ENCODE measurements at regions not wholly inside any gene's neighbourhood (a gene's known extent, or its start where the extent isn't known, plus 50 kb on each side); places are given as distances from the start of the nearest gene placed in this dataset.

DNA sequence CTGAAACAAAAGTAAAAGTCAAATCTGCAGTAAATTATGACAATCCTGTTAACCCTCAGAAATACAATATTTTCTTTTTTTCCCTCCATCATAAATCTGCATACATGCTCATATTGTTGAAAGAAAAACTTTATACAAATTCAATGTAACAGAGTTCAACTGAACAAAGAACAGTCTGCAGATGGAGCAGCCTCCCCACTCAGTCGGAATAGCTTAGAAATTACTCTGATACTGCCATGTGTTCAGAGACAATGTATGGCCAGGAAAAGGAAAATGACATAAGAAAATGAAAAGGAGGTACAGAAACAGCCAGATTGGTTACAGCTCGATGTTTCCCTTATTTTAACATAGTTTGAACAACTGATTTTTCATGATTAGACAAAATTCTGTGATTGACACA is 651.9 kb upstream of the COBL start:
- TF ChIP-seq, protein P1, sequence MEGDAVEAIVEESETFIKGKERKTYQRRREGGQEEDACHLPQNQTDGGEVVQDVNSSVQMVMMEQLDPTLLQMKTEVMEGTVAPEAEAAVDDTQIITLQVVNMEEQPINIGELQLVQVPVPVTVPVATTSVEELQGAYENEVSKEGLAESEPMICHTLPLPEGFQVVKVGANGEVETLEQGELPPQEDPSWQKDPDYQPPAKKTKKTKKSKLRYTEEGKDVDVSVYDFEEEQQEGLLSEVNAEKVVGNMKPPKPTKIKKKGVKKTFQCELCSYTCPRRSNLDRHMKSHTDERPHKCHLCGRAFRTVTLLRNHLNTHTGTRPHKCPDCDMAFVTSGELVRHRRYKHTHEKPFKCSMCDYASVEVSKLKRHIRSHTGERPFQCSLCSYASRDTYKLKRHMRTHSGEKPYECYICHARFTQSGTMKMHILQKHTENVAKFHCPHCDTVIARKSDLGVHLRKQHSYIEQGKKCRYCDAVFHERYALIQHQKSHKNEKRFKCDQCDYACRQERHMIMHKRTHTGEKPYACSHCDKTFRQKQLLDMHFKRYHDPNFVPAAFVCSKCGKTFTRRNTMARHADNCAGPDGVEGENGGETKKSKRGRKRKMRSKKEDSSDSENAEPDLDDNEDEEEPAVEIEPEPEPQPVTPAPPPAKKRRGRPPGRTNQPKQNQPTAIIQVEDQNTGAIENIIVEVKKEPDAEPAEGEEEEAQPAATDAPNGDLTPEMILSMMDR (conservative IDR thresholded peaks at IDR 0.05 in 1 of 2, IDR thresholded peaks at IDR 0.05 in 1 of 2; ENCODE audit: extremely low read depth in 1 of 2, insufficient read depth in 1 of 2, low read depth in 1 of 2, low read length in 2 of 2), result no peak
- TF ChIP-seq EZH2 (IDR thresholded peaks at IDR 0.05; ENCODE audit: borderline replicate concordance, low read length), result no peak

Data from mammary epithelial cell (primary cell).